ENCODE measurements at regions not wholly inside any gene's neighbourhood (a gene's known extent, or its start where the extent isn't known, plus 50 kb on each side); places are given as distances from the start of the nearest gene placed in this dataset.
A peak's percentile ranks its signal among the peaks of the same experiment; 100 is the strongest.
"Not testable (repeated sequence)": the region's sequence is repeated elsewhere in the genome, so short reads cannot be mapped to it uniquely, and the experiment has no call there.

DNA sequence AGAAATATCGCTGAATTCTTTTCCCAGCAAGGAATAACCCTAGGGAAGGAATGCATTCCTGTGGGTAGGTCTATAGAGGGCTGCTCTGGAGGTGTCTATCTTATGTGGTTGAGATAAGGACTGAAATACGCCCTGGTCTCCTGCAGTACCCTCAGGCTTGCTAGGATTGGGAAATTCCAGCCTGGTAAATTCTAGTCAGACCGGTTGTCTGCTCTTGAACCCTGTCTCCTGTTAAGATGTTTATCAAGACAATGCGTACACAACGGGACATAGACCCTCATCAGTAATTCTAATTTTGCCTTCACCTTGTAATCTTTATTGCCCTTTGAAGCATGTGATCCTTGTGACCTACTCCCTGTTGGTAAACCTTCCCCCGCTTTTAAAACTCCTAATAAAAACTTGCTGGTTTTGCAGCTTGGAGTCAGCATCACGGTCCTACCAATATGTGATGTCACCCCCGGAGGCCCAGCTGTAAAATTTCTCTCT lies 51.2 kb upstream of the EDIL3 start:
- H3K9ac ChIP-seq (ENCODE audit: low read length); H3K9me2 ChIP-seq (ENCODE audit: insufficient read depth); H3K9me3 ChIP-seq (ENCODE audit: control insufficient read depth in 1 of 2, insufficient read depth in 1 of 2, low read depth in 1 of 2, low read length in 2 of 2); H3K36me3 ChIP-seq (ENCODE audit: control insufficient read depth in 1 of 2, insufficient read depth in 2 of 2, low read length in 2 of 2); BruUV-seq (replicated peaks); H3K27me3 ChIP-seq (ENCODE audit: insufficient read depth, low read length); H4K20me1 ChIP-seq (ENCODE audit: insufficient read depth); H3K79me2 ChIP-seq (ENCODE audit: insufficient read depth, low read length); POLR2A ChIA-PET; H3K27ac ChIP-seq (ENCODE audit: low read depth, low read length); CTCF ChIA-PET; intact Hi-C loops (cut with micrococcal nuclease); H3K4me3 ChIP-seq (replicated peaks in 1 of 2; ENCODE audit: low read depth in 1 of 2, low read length in 2 of 2); RAD21 ChIA-PET (ENCODE audit: low non-redundant PET in 1 of 2, low total read pairs in 2 of 2, uncharacterized antibody in 2 of 2, unreplicated experiment in 2 of 2): not testable (repeated sequence)
- 0 out of 2 replicates have a peak, but pooled peaks have one; percentile 18 for TF ChIP-seq CEBPB (IDR thresholded peaks at IDR 0.05; ENCODE audit: low read depth)
- Histone ChIP-seq H3K4me1 (ENCODE audit: control insufficient read depth in 1 of 2, insufficient read depth in 2 of 2, low read length in 2 of 2) (peaks cover 23 to 25% of the 10 kb centered on the region in 2 experiments), H2AFZ (ENCODE audit: low read depth, low read length, poor library complexity, severe bottlenecking) (peak overlapping the region; percentile 54), H3K4me2 (ENCODE audit: low read length) (peak overlapping the region; percentile 46)
- ATAC-seq (peak; percentile 80), DNase-seq (ENCODE audit: low read depth, low spot score) (peak; percentile 22)

Measured in HCT116 (cell line).